C4-2B (cell line): ENCODE measurements at regions not wholly inside any gene's neighbourhood (a gene's known extent, or its start where the extent isn't known, plus 50 kb on each side); places are given as distances from the start of the nearest gene placed in this dataset.
"Not testable (repeated sequence)": the region's sequence is repeated elsewhere in the genome, so short reads cannot be mapped to it uniquely, and the experiment has no call there.

ENCODE experiments used
- H3K27ac ChIP-seq: fragments of 450-650 bp; 2 replicates; pipeline ENCODE4 v1.5.1; 2017
- ZFX ChIP-seq: fragments of 450-650 bp; IDR thresholded peaks from 2 replicates; pipeline ENCODE4 v1.6.1; 2017
- TF ChIP-seq, protein P1 (sequence below): fragments of 450-650 bp; conservative IDR thresholded peaks from 2 replicates; pipeline ENCODE4 v1.5.1; 2017; ENCODE audit warnings: mild to moderate bottlenecking

DNA sequence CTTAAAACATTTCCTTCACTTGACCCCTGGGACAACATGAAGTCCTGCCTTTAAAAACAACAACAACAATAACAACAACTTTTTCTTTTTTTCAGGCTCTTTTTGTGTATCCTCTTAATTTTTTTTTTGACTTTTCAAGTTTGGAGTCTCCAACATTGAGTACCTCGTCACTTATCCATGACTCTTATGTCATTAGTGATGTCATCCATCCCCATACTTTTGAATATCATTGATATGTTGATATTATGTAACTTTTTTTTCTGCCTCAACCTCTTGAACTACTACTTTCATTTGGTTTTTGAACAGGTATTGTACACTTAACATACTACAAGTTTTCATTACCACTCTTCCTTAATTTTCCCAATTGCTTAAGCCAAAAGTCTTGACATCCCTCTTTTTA, 143.0 kb upstream of the ATXN7L3B start:
- H3K27ac ChIP-seq, result no peak overlapping the region

DNA sequence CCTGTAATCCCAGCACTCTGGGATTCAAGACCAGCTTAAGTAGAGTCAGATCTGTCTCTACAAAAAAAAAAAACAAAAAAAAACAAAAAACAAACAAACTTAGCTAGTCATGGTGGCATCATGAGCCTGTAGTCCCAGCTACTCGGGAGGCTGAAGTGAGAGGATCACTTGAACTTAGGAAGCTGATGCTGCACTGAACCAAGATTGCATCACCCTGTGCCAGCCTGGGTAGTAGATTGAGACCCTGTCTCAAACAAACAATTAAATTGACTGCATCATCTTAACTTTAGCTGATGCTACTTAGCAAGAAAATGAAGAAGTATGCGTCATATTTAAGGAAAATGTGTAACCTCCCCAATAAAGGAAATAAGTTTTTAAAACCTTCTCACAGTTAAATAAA, 136.6 kb upstream of the ATXN7L3B start:
- no peak overlapping the region for H3K27ac ChIP-seq
- no peak for TF ChIP-seq ZFX
- TF ChIP-seq, protein P1, sequence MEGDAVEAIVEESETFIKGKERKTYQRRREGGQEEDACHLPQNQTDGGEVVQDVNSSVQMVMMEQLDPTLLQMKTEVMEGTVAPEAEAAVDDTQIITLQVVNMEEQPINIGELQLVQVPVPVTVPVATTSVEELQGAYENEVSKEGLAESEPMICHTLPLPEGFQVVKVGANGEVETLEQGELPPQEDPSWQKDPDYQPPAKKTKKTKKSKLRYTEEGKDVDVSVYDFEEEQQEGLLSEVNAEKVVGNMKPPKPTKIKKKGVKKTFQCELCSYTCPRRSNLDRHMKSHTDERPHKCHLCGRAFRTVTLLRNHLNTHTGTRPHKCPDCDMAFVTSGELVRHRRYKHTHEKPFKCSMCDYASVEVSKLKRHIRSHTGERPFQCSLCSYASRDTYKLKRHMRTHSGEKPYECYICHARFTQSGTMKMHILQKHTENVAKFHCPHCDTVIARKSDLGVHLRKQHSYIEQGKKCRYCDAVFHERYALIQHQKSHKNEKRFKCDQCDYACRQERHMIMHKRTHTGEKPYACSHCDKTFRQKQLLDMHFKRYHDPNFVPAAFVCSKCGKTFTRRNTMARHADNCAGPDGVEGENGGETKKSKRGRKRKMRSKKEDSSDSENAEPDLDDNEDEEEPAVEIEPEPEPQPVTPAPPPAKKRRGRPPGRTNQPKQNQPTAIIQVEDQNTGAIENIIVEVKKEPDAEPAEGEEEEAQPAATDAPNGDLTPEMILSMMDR, result no peak

More for the DNA sequence above, 143.0 kb upstream of the ATXN7L3B start:
- no peak for TF ChIP-seq ZFX
- TF ChIP-seq, protein P1, result no peak

GRCh38 chr12:74401966-74402365, 135.7 kb upstream of the ATXN7L3B start:
- TF ChIP-seq, protein P1, result no peak
- no peak for TF ChIP-seq ZFX
- no peak overlapping the region for H3K27ac ChIP-seq

DNA sequence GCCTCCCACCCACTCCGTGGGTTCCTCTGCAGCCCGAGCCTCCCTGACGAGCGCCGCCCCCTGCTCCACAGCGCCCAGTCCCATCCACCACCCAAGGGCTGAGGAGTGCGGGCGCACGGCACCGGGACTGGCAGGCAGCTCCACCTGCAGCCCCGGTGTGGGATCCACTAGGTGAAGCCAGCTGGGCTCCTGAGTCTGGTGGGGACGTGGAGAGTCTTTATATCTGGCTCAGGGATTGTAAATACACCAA, 134.5 kb upstream of the ATXN7L3B start:
- not testable (repeated sequence) for H3K27ac ChIP-seq

DNA sequence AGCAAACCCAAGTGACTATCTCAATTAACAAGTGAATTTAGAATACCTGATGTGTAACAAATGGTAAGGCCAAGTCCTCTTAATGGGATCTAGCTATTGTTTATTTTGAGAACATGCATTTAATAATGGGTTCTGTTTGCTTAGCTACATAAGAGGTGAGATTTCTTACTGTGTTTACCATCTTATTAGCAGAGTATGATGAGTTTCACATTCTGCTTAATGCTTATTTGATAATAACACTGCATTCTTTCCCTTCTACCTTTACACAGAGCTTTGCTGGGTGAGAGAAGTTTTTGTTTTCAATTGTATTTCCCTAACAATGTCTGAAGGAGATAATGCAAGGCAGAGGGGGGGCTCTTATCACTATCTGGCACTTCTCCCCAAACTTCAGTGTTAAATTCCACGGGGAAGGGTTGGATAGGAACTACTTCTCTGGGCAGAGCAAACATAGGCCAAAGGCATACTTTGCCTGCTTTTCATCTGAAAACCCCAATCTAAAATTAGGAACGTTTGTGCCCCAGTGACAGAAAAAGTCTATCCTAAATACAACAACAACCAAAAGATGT, 129.0 kb upstream of the ATXN7L3B start:
- no peak overlapping the region for H3K27ac ChIP-seq
- TF ChIP-seq, protein P1, result no peak
- no peak for TF ChIP-seq ZFX

- no peak for TF ChIP-seq ZFX
- TF ChIP-seq, protein P1, result peak; percentile 57
- no peak overlapping the region for H3K27ac ChIP-seq
Measured at GRCh38 chr12:74412606-74413230, 124.9 kb upstream of the ATXN7L3B start.

- no peak overlapping the region for H3K27ac ChIP-seq
- TF ChIP-seq, protein P1, result peak; percentile 81
- TF ChIP-seq ZFX, result no peak
Measured at GRCh38 chr12:74415633-74416032, 122.0 kb upstream of the ATXN7L3B start.

- TF ChIP-seq, protein P1, result no peak
- TF ChIP-seq ZFX, result no peak
Measured at GRCh38 chr12:74418573-74418972, 119.1 kb upstream of the ATXN7L3B start.

More at GRCh38 chr12:74418573-74418972, 119.1 kb upstream of the ATXN7L3B start:
- no peak overlapping the region for H3K27ac ChIP-seq
